ENCODE measurements at regions not wholly inside any gene's neighbourhood (a gene's known extent, or its start where the extent isn't known, plus 50 kb on each side); places are given as distances from the start of the nearest gene placed in this dataset.

DNA sequence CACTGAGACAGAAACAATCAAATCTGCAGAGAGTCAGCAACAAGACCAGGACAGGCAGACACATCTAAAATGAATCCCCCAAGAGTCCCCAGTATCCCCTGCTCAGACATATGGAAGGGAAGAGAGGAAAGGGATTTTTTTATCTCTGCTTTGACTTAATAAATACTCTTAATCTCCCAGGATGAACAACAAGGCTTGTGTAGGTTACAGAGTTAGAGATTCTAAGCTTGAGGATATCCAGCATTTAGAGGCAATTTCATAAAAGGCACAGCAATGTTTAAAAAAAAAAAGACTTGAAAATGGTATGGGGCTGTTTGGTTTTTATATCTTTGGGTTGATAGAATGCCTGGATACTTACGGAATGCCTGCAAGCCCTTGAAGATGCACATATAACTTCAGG, 199.9 kb downstream of the ARL4C start:
- no peak overlapping the region for H2AFZ ChIP-seq
- TF ChIP-seq STAT1 (IDR thresholded peaks at IDR 0.05; ENCODE audit: unreplicated experiment) (no peak), ETS1 (IDR thresholded peaks at IDR 0.05) (no peak), POLR2AphosphoS5 (IDR thresholded peaks at IDR 0.05; ENCODE audit: low read depth) (no peak)
- TF ChIP-seq, protein P1, sequence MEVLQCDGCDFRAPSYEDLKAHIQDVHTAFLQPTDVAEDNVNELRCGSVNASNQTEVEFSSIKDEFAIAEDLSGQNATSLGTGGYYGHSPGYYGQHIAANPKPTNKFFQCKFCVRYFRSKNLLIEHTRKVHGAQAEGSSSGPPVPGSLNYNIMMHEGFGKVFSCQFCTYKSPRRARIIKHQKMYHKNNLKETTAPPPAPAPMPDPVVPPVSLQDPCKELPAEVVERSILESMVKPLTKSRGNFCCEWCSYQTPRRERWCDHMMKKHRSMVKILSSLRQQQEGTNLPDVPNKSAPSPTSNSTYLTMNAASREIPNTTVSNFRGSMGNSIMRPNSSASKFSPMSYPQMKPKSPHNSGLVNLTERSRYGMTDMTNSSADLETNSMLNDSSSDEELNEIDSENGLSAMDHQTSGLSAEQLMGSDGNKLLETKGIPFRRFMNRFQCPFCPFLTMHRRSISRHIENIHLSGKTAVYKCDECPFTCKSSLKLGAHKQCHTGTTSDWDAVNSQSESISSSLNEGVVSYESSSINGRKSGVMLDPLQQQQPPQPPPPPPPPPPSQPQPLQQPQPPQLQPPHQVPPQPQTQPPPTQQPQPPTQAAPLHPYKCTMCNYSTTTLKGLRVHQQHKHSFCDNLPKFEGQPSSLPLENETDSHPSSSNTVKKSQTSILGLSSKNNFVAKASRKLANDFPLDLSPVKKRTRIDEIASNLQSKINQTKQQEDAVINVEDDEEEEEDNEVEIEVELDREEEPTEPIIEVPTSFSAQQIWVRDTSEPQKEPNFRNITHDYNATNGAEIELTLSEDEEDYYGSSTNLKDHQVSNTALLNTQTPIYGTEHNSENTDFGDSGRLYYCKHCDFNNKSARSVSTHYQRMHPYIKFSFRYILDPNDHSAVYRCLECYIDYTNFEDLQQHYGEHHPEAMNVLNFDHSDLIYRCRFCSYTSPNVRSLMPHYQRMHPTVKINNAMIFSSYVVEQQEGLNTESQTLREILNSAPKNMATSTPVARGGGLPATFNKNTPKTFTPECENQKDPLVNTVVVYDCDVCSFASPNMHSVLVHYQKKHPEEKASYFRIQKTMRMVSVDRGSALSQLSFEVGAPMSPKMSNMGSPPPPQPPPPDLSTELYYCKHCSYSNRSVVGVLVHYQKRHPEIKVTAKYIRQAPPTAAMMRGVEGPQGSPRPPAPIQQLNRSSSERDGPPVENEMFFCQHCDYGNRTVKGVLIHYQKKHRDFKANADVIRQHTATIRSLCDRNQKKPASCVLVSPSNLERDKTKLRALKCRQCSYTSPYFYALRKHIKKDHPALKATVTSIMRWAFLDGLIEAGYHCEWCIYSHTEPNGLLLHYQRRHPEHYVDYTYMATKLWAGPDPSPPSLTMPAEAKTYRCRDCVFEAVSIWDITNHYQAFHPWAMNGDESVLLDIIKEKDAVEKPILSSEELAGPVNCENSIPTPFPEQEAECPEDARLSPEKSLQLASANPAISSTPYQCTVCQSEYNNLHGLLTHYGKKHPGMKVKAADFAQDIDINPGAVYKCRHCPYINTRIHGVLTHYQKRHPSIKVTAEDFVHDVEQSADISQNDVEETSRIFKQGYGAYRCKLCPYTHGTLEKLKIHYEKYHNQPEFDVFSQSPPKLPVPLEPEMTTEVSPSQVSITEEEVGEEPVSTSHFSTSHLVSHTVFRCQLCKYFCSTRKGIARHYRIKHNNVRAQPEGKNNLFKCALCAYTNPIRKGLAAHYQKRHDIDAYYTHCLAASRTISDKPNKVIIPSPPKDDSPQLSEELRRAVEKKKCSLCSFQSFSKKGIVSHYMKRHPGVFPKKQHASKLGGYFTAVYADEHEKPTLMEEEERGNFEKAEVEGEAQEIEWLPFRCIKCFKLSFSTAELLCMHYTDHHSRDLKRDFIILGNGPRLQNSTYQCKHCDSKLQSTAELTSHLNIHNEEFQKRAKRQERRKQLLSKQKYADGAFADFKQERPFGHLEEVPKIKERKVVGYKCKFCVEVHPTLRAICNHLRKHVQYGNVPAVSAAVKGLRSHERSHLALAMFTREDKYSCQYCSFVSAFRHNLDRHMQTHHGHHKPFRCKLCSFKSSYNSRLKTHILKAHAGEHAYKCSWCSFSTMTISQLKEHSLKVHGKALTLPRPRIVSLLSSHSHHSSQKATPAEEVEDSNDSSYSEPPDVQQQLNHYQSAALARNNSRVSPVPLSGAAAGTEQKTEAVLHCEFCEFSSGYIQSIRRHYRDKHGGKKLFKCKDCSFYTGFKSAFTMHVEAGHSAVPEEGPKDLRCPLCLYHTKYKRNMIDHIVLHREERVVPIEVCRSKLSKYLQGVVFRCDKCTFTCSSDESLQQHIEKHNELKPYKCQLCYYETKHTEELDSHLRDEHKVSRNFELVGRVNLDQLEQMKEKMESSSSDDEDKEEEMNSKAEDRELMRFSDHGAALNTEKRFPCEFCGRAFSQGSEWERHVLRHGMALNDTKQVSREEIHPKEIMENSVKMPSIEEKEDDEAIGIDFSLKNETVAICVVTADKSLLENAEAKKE (CRISPR knock-in tag; IDR thresholded peaks at IDR 0.05), result no peak
- DNase-seq (ENCODE audit: low spot score) (no peak), ATAC-seq (no peak)
- H3K27me3 Mint-ChIP-seq (ENCODE audit: insufficient read depth, low read depth, poor library complexity), result peaks cover 2% of the 10 kb centered on the region
- no peak overlapping the region for H3K4me3 Mint-ChIP-seq
- H3K4me1 ChIP-seq (ENCODE audit: insufficient read depth), result no peaks in the 10 kb centered on the region
- H3K27me3 ChIP-seq (ENCODE audit: insufficient read depth), result no peaks in the 10 kb centered on the region
- no peaks in the 10 kb centered on the region for H4K20me1 ChIP-seq (replicated peaks; ENCODE audit: insufficient read depth)
- no peaks in the 10 kb centered on the region for H3K79me2 ChIP-seq (replicated peaks; ENCODE audit: insufficient read depth)
- no peak overlapping the region for H3K27ac Mint-ChIP-seq
- no peak overlapping the region for H3K27ac ChIP-seq (ENCODE audit: low read depth)
- H3K9me2 ChIP-seq (ENCODE audit: insufficient read depth), result no peaks in the 10 kb centered on the region
- H3K36me3 Mint-ChIP-seq (ENCODE audit: low read depth), result no peaks in the 10 kb centered on the region
- H3K9me3 Mint-ChIP-seq, result peaks cover 2% of the 10 kb centered on the region; the same call in 1 of the 3 replicates
- H3F3A ChIP-seq (replicated peaks; ENCODE audit: low read depth), result no peaks in the 10 kb centered on the region
- H3K4me3 ChIP-seq, result no peak overlapping the region
- H3K4me2 ChIP-seq, result no peak overlapping the region
- no peaks in the 10 kb centered on the region for H3K36me3 ChIP-seq (ENCODE audit: insufficient read depth)
- H3K4me1 Mint-ChIP-seq, result peaks cover 4% of the 10 kb centered on the region; the same call in 1 of the 3 replicates

DNA sequence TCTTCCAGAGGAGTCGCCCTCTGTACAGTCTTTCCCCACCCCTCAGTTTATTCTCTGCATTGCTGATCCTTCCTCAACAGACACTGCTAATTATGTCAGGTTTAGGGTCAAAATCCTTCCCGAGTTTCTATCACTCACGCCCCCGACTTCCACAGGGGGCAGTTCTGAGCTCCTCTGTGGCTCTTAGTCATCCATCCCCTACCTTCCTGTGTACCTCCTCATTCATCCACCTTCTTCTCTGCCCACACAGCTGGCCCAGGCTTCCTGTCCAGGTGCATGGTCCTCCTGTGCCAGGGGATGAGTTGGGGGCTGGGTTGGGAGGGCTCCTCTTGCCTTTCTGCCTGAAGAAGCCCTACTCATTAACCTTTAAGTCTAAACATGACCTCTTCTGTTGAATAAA, 202.9 kb downstream of the ARL4C start:
- ATAC-seq (peak; percentile 82), DNase-seq (ENCODE audit: low spot score) (peak; percentile 63)
- Histone ChIP-seq H3K36me3 (ENCODE audit: insufficient read depth) (no peaks in the 10 kb centered on the region), H3K79me2 (replicated peaks; ENCODE audit: insufficient read depth) (no peaks in the 10 kb centered on the region), H4K20me1 (replicated peaks; ENCODE audit: insufficient read depth) (no peaks in the 10 kb centered on the region), H3K27me3 (ENCODE audit: insufficient read depth) (no peaks in the 10 kb centered on the region), H2AFZ (no peak overlapping the region), H3K4me2 (no peak overlapping the region), H3K4me3 (no peak overlapping the region), H3F3A (replicated peaks; ENCODE audit: low read depth) (no peaks in the 10 kb centered on the region), H3K27ac (ENCODE audit: low read depth) (no peak overlapping the region), H3K9me2 (ENCODE audit: insufficient read depth) (no peaks in the 10 kb centered on the region), H3K4me1 (ENCODE audit: insufficient read depth) (no peaks in the 10 kb centered on the region)
- H3K36me3 Mint-ChIP-seq (ENCODE audit: low read depth), result no peaks in the 10 kb centered on the region
- H3K27ac Mint-ChIP-seq, result no peak overlapping the region
- H3K9me3 Mint-ChIP-seq, result peaks cover 2% of the 10 kb centered on the region; the same call in 1 of the 3 replicates
- peaks cover 3% of the 10 kb centered on the region for H3K27me3 Mint-ChIP-seq (ENCODE audit: insufficient read depth, low read depth, poor library complexity)
- no peak overlapping the region for H3K4me3 Mint-ChIP-seq
- peaks cover 4% of the 10 kb centered on the region; the same call in 1 of the 3 replicates for H3K4me1 Mint-ChIP-seq
- TF ChIP-seq, protein P2, sequence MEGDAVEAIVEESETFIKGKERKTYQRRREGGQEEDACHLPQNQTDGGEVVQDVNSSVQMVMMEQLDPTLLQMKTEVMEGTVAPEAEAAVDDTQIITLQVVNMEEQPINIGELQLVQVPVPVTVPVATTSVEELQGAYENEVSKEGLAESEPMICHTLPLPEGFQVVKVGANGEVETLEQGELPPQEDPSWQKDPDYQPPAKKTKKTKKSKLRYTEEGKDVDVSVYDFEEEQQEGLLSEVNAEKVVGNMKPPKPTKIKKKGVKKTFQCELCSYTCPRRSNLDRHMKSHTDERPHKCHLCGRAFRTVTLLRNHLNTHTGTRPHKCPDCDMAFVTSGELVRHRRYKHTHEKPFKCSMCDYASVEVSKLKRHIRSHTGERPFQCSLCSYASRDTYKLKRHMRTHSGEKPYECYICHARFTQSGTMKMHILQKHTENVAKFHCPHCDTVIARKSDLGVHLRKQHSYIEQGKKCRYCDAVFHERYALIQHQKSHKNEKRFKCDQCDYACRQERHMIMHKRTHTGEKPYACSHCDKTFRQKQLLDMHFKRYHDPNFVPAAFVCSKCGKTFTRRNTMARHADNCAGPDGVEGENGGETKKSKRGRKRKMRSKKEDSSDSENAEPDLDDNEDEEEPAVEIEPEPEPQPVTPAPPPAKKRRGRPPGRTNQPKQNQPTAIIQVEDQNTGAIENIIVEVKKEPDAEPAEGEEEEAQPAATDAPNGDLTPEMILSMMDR (conservative IDR thresholded peaks at IDR 0.05; ENCODE audit: low read depth in 2 of 2), result peak; percentile 43 to 51
